GM21381 (cell line): ENCODE measurements at regions not wholly inside any gene's neighbourhood (a gene's known extent, or its start where the extent isn't known, plus 50 kb on each side); places are given as distances from the start of the nearest gene placed in this dataset.

Experiments
- ATAC-seq: cut with Tn5 transposase; IDR thresholded peaks from one replicate; pipeline ENCODE4 v1.9.1; 2021; ENCODE audit warnings: mild to moderate bottlenecking, moderate library complexity; ENCODE audit not compliant: unreplicated experiment

GRCh38 chr10:58885146-58885545 lies 291.3 kb upstream of the PHYHIPL start:
- no peak for ATAC-seq

GRCh38 chr10:58885686-58886345 lies 290.6 kb upstream of the PHYHIPL start:
- no peak for ATAC-seq

- no peak for ATAC-seq
These were observed 290.0 kb upstream of the PHYHIPL start for GRCh38 chr10:58886406-58886805.

- no peak for ATAC-seq
These were observed 289.0 kb upstream of the PHYHIPL start for GRCh38 chr10:58887474-58887873.

GRCh38 chr10:58888957-58889356 lies 287.5 kb upstream of the PHYHIPL start:
- no peak for ATAC-seq

- ATAC-seq: no peak
These were observed 284.4 kb upstream of the PHYHIPL start for GRCh38 chr10:58892031-58892531.

GRCh38 chr10:58894929-58895328 lies 281.5 kb upstream of the PHYHIPL start:
- ATAC-seq: no peak

GRCh38 chr10:58896229-58896628 lies 280.2 kb upstream of the PHYHIPL start:
- ATAC-seq: no peak

GRCh38 chr10:58897236-58897635 lies 279.2 kb upstream of the PHYHIPL start:
- no peak for ATAC-seq

GRCh38 chr10:58897708-58898107 lies 278.7 kb upstream of the PHYHIPL start:
- ATAC-seq: no peak

- ATAC-seq: no peak
These were observed 277.4 kb upstream of the PHYHIPL start for GRCh38 chr10:58898854-58899573.

- no peak for ATAC-seq
These were observed 275.3 kb upstream of the PHYHIPL start for GRCh38 chr10:58901092-58901646.

GRCh38 chr10:58903071-58903470 lies 273.4 kb upstream of the PHYHIPL start:
- ATAC-seq: no peak

GRCh38 chr10:58909881-58910280 lies 266.6 kb upstream of the PHYHIPL start:
- no peak for ATAC-seq

GRCh38 chr10:58913717-58914116 lies 262.7 kb upstream of the PHYHIPL start:
- ATAC-seq: no peak

GRCh38 chr10:58918887-58919286 lies 257.6 kb upstream of the PHYHIPL start:
- ATAC-seq: no peak

GRCh38 chr10:58919927-58920654 lies 256.4 kb upstream of the PHYHIPL start:
- no peak for ATAC-seq

GRCh38 chr10:58920655-58921003 lies 255.8 kb upstream of the PHYHIPL start:
- ATAC-seq: no peak

- no peak for ATAC-seq
These were observed 255.0 kb upstream of the PHYHIPL start for GRCh38 chr10:58921421-58921855.

- no peak for ATAC-seq
These were observed 251.1 kb upstream of the PHYHIPL start for GRCh38 chr10:58925381-58925780.

- no peak for ATAC-seq
These were observed 245.9 kb upstream of the PHYHIPL start for GRCh38 chr10:58930500-58930899.
